ENCODE measurements at regions not wholly inside any gene's neighbourhood (a gene's known extent, or its start where the extent isn't known, plus 50 kb on each side); places are given as distances from the start of the nearest gene placed in this dataset.

- no peaks in the 10 kb centered on the region for H3K27me3 Mint-ChIP-seq (ENCODE audit: low read depth)
- peaks cover 40% of the 10 kb centered on the region for H3K4me1 Mint-ChIP-seq
- TF ChIP-seq, protein P1, sequence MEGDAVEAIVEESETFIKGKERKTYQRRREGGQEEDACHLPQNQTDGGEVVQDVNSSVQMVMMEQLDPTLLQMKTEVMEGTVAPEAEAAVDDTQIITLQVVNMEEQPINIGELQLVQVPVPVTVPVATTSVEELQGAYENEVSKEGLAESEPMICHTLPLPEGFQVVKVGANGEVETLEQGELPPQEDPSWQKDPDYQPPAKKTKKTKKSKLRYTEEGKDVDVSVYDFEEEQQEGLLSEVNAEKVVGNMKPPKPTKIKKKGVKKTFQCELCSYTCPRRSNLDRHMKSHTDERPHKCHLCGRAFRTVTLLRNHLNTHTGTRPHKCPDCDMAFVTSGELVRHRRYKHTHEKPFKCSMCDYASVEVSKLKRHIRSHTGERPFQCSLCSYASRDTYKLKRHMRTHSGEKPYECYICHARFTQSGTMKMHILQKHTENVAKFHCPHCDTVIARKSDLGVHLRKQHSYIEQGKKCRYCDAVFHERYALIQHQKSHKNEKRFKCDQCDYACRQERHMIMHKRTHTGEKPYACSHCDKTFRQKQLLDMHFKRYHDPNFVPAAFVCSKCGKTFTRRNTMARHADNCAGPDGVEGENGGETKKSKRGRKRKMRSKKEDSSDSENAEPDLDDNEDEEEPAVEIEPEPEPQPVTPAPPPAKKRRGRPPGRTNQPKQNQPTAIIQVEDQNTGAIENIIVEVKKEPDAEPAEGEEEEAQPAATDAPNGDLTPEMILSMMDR (IDR thresholded peaks at IDR 0.05; ENCODE audit: unreplicated experiment in 3 of 3): no peak
- peaks cover 3% of the 10 kb centered on the region for H3K9me3 Mint-ChIP-seq
- no peak overlapping the region for H3K4me3 Mint-ChIP-seq
- no peaks in the 10 kb centered on the region for H3K36me3 Mint-ChIP-seq (ENCODE audit: low read depth)
- H3K27ac Mint-ChIP-seq: peak overlapping the region; percentile 75 to 95 (median 91)
Observed at GRCh38 chr9:2356041-2356790, 265.4 kb upstream of the VLDLR start.

GRCh38 chr9:2359891-2360471, 261.6 kb upstream of the VLDLR start:
- Mint-ChIP-seq H3K27me3 (ENCODE audit: low read depth) (no peaks in the 10 kb centered on the region), H3K27ac (peak overlapping the region in 2 of 3 experiments; percentile 18 to 46), H3K4me1 (peaks cover 28% of the 10 kb centered on the region), H3K36me3 (ENCODE audit: low read depth) (no peaks in the 10 kb centered on the region), H3K9me3 (no peaks in the 10 kb centered on the region), H3K4me3 (no peak overlapping the region)
- TF ChIP-seq, protein P1 (IDR thresholded peaks at IDR 0.05; ENCODE audit: unreplicated experiment in 3 of 3): no peak

- Mint-ChIP-seq H3K27ac (no peak overlapping the region), H3K4me3 (no peak overlapping the region), H3K36me3 (ENCODE audit: low read depth) (no peaks in the 10 kb centered on the region), H3K9me3 (peaks cover 3% of the 10 kb centered on the region), H3K4me1 (peaks cover 15% of the 10 kb centered on the region), H3K27me3 (ENCODE audit: low read depth) (no peaks in the 10 kb centered on the region)
- TF ChIP-seq, protein P1 (IDR thresholded peaks at IDR 0.05; ENCODE audit: unreplicated experiment in 3 of 3): no peak
Observed at GRCh38 chr9:2362150-2362549, 259.4 kb upstream of the VLDLR start.

DNA sequence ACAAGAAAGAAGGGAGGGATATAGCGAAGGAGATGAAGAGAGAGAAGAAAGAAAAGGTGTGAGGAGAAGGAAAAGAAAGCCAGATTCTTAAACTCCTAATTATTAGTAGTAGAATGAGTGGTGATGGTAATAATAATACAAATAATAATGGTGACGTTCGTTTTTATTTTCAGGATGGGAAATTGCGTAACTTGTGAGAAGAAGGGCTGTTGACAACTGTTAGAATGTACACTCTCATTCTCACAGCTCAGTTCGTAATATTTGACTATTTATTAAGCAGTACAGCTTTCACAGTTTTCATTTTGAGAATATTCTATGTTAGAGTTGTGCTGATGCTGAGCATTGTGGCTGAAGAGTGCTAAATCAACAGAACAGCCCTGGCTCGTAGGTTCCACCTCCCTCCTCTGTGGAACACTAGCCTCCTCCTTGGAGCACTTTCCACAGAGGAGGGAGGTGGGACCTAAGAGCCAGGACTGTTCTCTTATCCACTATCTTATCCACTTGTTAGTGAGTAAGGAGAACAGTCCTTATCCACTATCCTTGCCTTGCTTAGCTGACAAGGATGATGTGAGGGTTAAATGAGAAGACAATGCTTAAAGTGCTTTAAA, 258.3 kb upstream of the VLDLR start:
- Mint-ChIP-seq H3K27ac (no peak overlapping the region), H3K27me3 (ENCODE audit: low read depth) (no peaks in the 10 kb centered on the region), H3K4me3 (no peak overlapping the region), H3K4me1 (peaks cover 15% of the 10 kb centered on the region), H3K9me3 (peaks cover 3% of the 10 kb centered on the region), H3K36me3 (ENCODE audit: low read depth) (no peaks in the 10 kb centered on the region)
- TF ChIP-seq, protein P1 (IDR thresholded peaks at IDR 0.05; ENCODE audit: unreplicated experiment in 3 of 3): no peak

- H3K4me3 Mint-ChIP-seq: no peak overlapping the region
- peaks cover 15% of the 10 kb centered on the region for H3K4me1 Mint-ChIP-seq
- no peaks in the 10 kb centered on the region for H3K36me3 Mint-ChIP-seq (ENCODE audit: low read depth)
- H3K9me3 Mint-ChIP-seq: peaks cover 3% of the 10 kb centered on the region
- no peak overlapping the region for H3K27ac Mint-ChIP-seq
- TF ChIP-seq, protein P1 (IDR thresholded peaks at IDR 0.05; ENCODE audit: unreplicated experiment in 3 of 3): no peak
- H3K27me3 Mint-ChIP-seq (ENCODE audit: low read depth): no peaks in the 10 kb centered on the region
Observed at GRCh38 chr9:2363781-2364180, 257.8 kb upstream of the VLDLR start.

Data from nephron (organoid).